Prostate gland (tissue), 2 donors: ENCODE measurements at regions not wholly inside any gene's neighbourhood (a gene's known extent, or its start where the extent isn't known, plus 50 kb on each side); places are given as distances from the start of the nearest gene placed in this dataset.

ENCODE experiments used
- DNase-seq: peaks from one replicate; pipeline ENCODE4 v3.0.0-alpha.2; 2019; ENCODE audit warnings: low spot score
- H3K27ac ChIP-seq, 2 donors: fragments of 200-600 bp; sonication (generic); 2 replicates each; pipeline ENCODE4 v1.5.1; 2017 to 2019
- H3K27me3 ChIP-seq: fragments of 200-600 bp; sonication (generic); replicated peaks from 2 replicates; pipeline ENCODE4 v1.5.1; 2019; ENCODE audit not compliant: insufficient read depth
- H3K36me3 ChIP-seq, 2 donors: fragments of 200-600 bp; sonication (generic); 1 replicate in 1 of 2; 2 replicates in 1 of 2; pipeline versions ENCODE4 v1.5.1 to v1.8.1; 2017 to 2019
- H3K4me1 ChIP-seq: fragments of 200-600 bp; sonication (generic); replicated peaks from 2 replicates; pipeline ENCODE4 v1.5.1; 2019
- H3K4me3 ChIP-seq, 2 donors: fragments of 200-600 bp; sonication (generic); 2 replicates each; pipeline ENCODE4 v1.5.1; 2017 to 2019
- H3K9me3 ChIP-seq: fragments of 200-600 bp; sonication (generic); 2 replicates; pipeline ENCODE4 v1.5.1; 2017
- CTCF ChIP-seq, 4 experiments: fragments of 200-600 bp in 2 of 4; fragments of 450-650 bp in 2 of 4; sonication (generic) in 2 of 4; IDR thresholded peaks; 1 replicate in 3 of 4; 2 replicates in 1 of 4; pipeline ENCODE4 v1.5.1; 2016 to 2019; ENCODE audit warnings: antibody characterized with exemption in 4 of 4, mild to moderate bottlenecking in 2 of 4, moderate library complexity in 2 of 4
- POLR2A ChIP-seq: fragments of 450-650 bp; IDR thresholded peaks from one replicate; pipeline ENCODE4 v1.6.1; 2016; ENCODE audit warnings: antibody characterized with exemption, mild to moderate bottlenecking
- POLR2AphosphoS5 ChIP-seq: sonication (generic); formaldehyde crosslinking; IDR thresholded peaks from one replicate; pipeline ENCODE4 v1.6.1; 2017; ENCODE audit warnings: antibody characterized with exemption
- WGBS: methylation state at CpG from one replicate; pipeline ENCODE4 v1.1.5; 2018; 5-methylcytosine and 5-hydroxymethylcytosine counted together
- intact Hi-C: fragments of 100-400 bp; cut with DNase I; formaldehyde crosslinking; loops from one replicate; pipeline ENCODE4 v1.14.2; 2022

DNA sequence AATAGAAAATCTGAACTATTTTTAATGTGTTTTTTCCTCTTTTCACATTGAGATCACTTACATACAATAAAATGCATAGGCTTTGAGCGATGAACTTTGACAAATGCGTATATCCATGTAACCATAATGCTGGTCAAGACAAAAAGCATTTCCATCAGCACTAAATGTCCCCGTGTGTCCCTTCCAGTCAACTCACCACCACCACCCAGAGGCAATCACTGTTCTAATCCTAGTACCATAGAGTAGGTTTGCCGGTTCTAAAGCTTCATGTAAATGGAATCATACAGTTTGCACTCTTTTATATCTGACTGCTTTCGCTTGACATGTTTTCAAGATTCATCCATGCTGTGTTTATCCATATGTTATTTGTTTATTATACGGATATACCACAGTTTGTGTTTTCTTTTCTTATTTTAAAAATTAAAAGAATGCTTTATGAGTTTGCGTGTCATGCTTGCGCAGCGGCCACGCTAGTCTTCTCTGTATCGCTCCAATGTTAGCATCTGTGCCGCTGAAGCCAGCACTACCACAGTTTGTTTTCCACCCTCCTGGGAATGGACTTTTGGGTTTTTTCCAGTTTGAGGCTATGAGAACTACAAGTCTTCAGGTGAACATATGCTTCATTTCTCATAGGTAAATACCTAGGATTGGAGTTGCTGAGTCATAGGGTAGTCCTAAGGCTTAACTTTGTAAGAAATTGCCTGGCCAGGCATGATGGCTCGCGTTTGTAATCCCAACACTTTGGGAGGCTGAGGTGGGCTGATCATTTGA, 197.5 kb upstream of the CHAC2 start:
- H3K27ac ChIP-seq, result no peak overlapping the region
- WGBS, result 86% methylated on average over 14 of the region's 14 CpGs
- no peaks in the 10 kb centered on the region for H3K9me3 ChIP-seq
- H3K4me1 ChIP-seq, result no peaks in the 10 kb centered on the region
- DNase-seq, result no peak
- no peak for TF ChIP-seq POLR2AphosphoS5
- TF ChIP-seq POLR2A, result no peak
- no peak for TF ChIP-seq CTCF (IDR thresholded peaks at IDR 0.05)
- no peaks in the 10 kb centered on the region for H3K27me3 ChIP-seq
- intact Hi-C loops, result no loop called here
- H3K36me3 ChIP-seq, result no peaks in the 10 kb centered on the region
- H3K4me3 ChIP-seq, result no peak overlapping the region

- H3K27ac ChIP-seq, result no peak overlapping the region
- H3K36me3 ChIP-seq, result no peaks in the 10 kb centered on the region
- TF ChIP-seq POLR2A (no peak), POLR2AphosphoS5 (no peak), CTCF (IDR thresholded peaks at IDR 0.05) (no peak)
- 69% methylated on average over 4 of the region's 4 CpGs for WGBS
- no peaks in the 10 kb centered on the region for H3K9me3 ChIP-seq
- DNase-seq, result no peak
- no peak overlapping the region for H3K4me3 ChIP-seq
- no peaks in the 10 kb centered on the region for H3K27me3 ChIP-seq
- H3K4me1 ChIP-seq, result no peaks in the 10 kb centered on the region
- intact Hi-C loops, result no loop called here
Measured at GRCh38 chr2:53568469-53568868, 199.1 kb upstream of the CHAC2 start.

- no peaks in the 10 kb centered on the region for H3K36me3 ChIP-seq
- H3K4me3 ChIP-seq, result no peak overlapping the region
- H3K27ac ChIP-seq, result no peak overlapping the region
- H3K4me1 ChIP-seq, result no peaks in the 10 kb centered on the region
- H3K9me3 ChIP-seq, result no peaks in the 10 kb centered on the region
- DNase-seq, result no peak
- no peaks in the 10 kb centered on the region for H3K27me3 ChIP-seq
- intact Hi-C loops, result no loop called here
- TF ChIP-seq CTCF (IDR thresholded peaks at IDR 0.05) (no peak), POLR2AphosphoS5 (no peak), POLR2A (no peak)
Measured at GRCh38 chr2:53567073-53567472, 200.5 kb upstream of the CHAC2 start.

- TF ChIP-seq POLR2AphosphoS5, result no peak
- TF ChIP-seq POLR2A, result no peak
- TF ChIP-seq CTCF (IDR thresholded peaks at IDR 0.05), result no peak
- 97% methylated on average over 4 of the region's 4 CpGs for WGBS
- intact Hi-C loops, result no loop called here
Measured at GRCh38 chr2:53562407-53562806, 205.2 kb upstream of the CHAC2 start.

GRCh38 chr2:53561155-53561554, 206.4 kb upstream of the CHAC2 start:
- intact Hi-C loops, result no loop called here
- no peaks in the 10 kb centered on the region for H3K4me1 ChIP-seq
- TF ChIP-seq CTCF (IDR thresholded peaks at IDR 0.05) (no peak), POLR2AphosphoS5 (no peak), POLR2A (no peak)
- H3K27ac ChIP-seq, result no peak overlapping the region
- no peaks in the 10 kb centered on the region for H3K9me3 ChIP-seq
- no peaks in the 10 kb centered on the region for H3K27me3 ChIP-seq
- DNase-seq, result no peak
- H3K36me3 ChIP-seq, result no peaks in the 10 kb centered on the region
- no peak overlapping the region for H3K4me3 ChIP-seq
- WGBS, result 67% methylated on average over 4 of the region's 4 CpGs

More at GRCh38 chr2:53562407-53562806, 205.2 kb upstream of the CHAC2 start:
- DNase-seq, result no peak
- H3K9me3 ChIP-seq, result no peaks in the 10 kb centered on the region
- no peak overlapping the region for H3K4me3 ChIP-seq
- H3K4me1 ChIP-seq, result no peaks in the 10 kb centered on the region
- no peak overlapping the region for H3K27ac ChIP-seq
- H3K27me3 ChIP-seq, result no peaks in the 10 kb centered on the region
- no peaks in the 10 kb centered on the region for H3K36me3 ChIP-seq
